CD4-positive, alpha-beta T cell treated with Interleukin-4 for 1 hour (primary cell): ENCODE measurements at regions not wholly inside any gene's neighbourhood (a gene's known extent, or its start where the extent isn't known, plus 50 kb on each side); places are given as distances from the start of the nearest gene placed in this dataset.
A peak's percentile ranks its signal among the peaks of the same experiment; 100 is the strongest.
"Not testable (repeated sequence)": the region's sequence is repeated elsewhere in the genome, so short reads cannot be mapped to it uniquely, and the experiment has no call there.

Experiments used
- DNase-seq, 2 donors: peaks; one replicate each; pipeline ENCODE4 v3.0.0-alpha.2; 2020 to 2022

GRCh38 chr1:31511848-31512615, 64.3 kb upstream of the TINAGL1 start:
- no peak for DNase-seq

GRCh38 chr1:31514117-31514516, 62.2 kb upstream of the TINAGL1 start:
- no peak for DNase-seq

GRCh38 chr1:31515056-31515775, 61.1 kb upstream of the TINAGL1 start:
- no peak for DNase-seq

DNA sequence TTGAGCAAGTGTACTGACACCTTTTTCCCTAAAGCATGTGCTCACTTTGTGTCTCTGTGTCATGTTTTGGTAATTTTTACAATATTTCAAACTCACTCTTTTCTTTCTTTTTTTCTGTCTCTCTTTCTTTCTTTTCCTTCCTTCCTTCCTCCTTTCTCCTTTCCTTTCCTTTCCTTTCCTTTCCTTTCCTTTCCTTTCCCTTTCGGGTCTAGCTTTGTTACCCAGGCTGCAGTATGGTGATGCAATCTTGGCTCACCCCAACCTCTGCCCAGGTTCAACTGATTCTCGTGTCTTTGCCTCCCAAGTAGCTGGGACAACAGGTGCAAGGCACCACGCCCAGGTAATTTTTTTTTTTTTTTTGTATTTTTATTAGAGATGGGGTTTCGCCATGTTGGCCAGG, 60.4 kb upstream of the TINAGL1 start:
- DNase-seq = no peak

- no peak for DNase-seq
These were observed 59.0 kb upstream of the TINAGL1 start for GRCh38 chr1:31517301-31517700.

DNA sequence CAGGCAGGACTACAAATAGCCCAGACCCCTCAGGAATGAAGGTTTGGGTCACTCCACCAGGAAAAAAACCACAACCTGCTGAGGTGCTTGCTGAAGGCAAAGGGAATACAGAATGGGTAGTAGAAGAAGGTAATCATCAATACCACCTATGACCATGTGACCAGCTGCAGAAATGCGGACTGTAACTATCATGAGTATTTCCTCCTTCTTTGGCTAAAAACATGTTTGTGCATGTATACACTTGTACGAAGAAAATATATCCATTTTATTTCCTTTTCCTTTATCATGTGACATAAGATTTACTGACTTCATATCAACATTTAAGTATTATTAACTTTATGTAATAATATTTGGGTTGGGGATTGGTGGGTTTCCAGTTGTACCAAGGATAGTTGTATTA, 58.3 kb upstream of the TINAGL1 start:
- not testable (repeated sequence) for DNase-seq

- DNase-seq = no peak
These were observed 54.4 kb upstream of the TINAGL1 start for GRCh38 chr1:31521761-31522555.

DNA sequence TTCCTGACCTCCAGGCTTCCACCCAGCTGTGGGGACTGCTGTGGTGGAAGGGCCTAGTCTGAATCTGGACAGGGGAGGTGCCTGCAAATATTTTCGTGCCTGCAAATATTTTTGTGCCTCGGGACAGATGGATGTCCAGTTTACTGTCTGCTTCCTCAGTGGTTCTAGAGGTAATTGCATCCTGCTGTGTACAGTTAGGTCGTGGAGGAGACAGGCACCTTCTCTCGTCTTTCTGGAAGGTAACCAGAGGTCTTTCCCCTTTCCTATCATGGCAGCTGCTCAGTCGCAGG, 53.8 kb upstream of the TINAGL1 start:
- DNase-seq = no peak

DNA sequence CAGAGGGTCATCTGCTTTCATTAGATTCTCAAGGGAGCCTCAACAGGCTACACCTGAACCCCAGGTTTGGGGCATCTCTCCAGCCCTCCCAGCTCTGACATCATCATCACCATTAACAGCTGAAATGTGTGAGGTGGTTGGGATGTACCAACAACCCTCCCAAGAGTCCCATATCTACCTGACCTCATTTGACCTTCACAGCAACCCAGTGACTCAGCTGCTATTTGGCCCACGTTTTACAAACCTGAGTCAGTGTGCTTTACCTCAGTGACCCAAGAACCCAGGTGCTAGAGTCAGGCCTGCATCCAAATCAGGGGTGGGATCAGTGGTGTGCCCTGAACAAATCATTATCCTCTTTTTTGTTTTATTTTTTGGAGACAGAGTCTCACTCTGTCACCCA, 53.3 kb upstream of the TINAGL1 start:
- DNase-seq = no peak

DNA sequence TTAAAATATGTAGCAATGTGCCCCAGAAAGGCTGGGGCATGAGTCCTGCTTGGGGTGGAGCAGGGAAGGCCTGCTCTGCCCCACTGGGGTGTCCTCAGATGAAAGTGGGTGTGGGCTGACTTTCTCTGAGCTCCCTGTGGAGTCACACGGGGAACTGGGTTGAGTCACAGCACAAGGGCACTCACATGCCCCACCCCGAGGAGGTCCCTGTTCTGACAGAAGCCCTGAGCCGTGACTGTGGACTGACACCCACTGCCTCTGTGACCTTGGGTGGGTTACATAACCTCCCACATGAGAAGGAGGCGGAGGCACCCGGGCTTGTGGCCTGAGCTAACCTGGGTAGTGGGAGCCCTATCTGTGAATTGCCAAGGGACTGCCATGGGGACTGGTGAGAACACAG, 52.5 kb upstream of the TINAGL1 start:
- DNase-seq = peak in 1 of 2 donors; percentile 86

- DNase-seq = peak in 1 of 2 donors; percentile 40
These were observed 52.0 kb upstream of the TINAGL1 start for GRCh38 chr1:31524186-31524901.
